Erythroblast (primary cell): ENCODE measurements at regions not wholly inside any gene's neighbourhood (a gene's known extent, or its start where the extent isn't known, plus 50 kb on each side); places are given as distances from the start of the nearest gene placed in this dataset.

Experiments used
- GATA1 ChIP-seq: IDR thresholded peaks from 2 replicates; pipeline ENCODE4 v1.6.1; 2011; ENCODE audit warnings: low read depth, mild to moderate bottlenecking, control low read depth, low read length, moderate library complexity
- POLR2A ChIP-seq: IDR thresholded peaks from 2 replicates; pipeline ENCODE4 v1.6.1; 2011; ENCODE audit warnings: mild to moderate bottlenecking, low read length

GRCh38 chr11:19602406-19602805 is 110.2 kb upstream of the NAV2 start:
- TF ChIP-seq POLR2A (no peak), GATA1 (no peak)
